AG10803 (cell line): ENCODE measurements at regions not wholly inside any gene's neighbourhood (a gene's known extent, or its start where the extent isn't known, plus 50 kb on each side); places are given as distances from the start of the nearest gene placed in this dataset.
A peak's percentile ranks its signal among the peaks of the same experiment; 100 is the strongest.

Source experiments
- DNase-seq: peaks from one replicate; pipeline ENCODE4 v3.0.0; 2010; ENCODE audit warnings: low read depth
- H3K4me3 ChIP-seq: 2 replicates; pipeline ENCODE4 v1.5.1; 2011; ENCODE audit warnings: mild to moderate bottlenecking, low read length, control low read depth
- TF ChIP-seq, protein P1 (sequence below): conservative IDR thresholded peaks from 2 replicates; pipeline ENCODE4 v1.5.1; 2011; ENCODE audit warnings: mild to moderate bottlenecking, low read length, control low read depth, inconsistent platforms

DNA sequence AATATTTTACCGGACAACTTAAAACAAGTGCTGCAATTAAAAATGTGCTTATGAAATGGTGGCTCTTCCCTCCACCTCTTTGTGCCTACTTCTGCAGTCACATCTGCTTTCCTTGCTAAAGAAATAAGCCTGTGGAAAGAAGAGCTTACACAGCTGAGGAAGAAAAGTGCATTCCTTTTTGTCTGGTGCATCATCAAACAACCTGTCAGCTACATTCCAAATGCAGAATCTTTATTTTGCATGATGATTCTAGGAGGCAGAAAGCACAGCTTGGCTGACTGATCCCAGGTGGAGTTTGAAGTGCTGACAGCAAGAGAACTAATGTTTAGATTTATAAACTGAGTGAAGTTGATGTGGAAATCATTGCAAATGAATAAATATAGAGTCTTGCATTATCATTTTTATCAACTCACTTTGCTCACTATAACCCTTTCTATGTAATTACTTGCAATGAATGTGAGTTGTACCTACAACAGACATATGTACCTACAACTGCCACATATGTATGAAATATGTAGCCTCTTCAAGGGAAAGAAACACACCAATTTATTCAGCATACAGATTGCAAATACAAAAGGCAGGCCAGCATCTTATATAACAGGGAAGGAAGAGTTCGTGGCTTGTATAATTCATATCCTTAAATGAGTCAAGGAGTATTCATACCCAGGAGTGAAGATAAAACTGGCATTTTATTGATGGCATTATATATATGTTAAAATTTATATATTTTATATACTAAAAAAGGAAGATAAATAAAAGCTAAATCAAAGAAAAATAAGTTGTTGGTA, 223.4 kb upstream of the MCHR2 start:
- TF ChIP-seq, protein P1, sequence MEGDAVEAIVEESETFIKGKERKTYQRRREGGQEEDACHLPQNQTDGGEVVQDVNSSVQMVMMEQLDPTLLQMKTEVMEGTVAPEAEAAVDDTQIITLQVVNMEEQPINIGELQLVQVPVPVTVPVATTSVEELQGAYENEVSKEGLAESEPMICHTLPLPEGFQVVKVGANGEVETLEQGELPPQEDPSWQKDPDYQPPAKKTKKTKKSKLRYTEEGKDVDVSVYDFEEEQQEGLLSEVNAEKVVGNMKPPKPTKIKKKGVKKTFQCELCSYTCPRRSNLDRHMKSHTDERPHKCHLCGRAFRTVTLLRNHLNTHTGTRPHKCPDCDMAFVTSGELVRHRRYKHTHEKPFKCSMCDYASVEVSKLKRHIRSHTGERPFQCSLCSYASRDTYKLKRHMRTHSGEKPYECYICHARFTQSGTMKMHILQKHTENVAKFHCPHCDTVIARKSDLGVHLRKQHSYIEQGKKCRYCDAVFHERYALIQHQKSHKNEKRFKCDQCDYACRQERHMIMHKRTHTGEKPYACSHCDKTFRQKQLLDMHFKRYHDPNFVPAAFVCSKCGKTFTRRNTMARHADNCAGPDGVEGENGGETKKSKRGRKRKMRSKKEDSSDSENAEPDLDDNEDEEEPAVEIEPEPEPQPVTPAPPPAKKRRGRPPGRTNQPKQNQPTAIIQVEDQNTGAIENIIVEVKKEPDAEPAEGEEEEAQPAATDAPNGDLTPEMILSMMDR = no peak
- H3K4me3 ChIP-seq = no peak overlapping the region

DNA sequence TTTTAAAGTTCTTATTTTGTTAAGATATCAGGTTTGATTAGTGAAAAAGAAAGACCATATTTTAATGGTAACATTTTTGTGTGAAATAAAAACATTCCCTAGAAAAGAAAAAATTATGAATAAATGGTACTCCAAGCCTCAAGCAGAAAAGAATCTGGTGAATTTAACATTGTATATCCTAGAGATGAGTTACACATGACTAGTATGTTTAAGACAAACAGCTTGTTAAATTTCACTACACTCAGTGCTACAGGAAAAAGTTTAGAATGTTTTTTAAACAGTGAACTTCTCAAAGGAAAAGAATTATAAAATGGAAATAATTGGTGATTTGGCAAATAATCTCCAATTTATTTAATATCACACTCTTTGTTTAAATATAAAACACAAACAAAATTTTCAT, 222.7 kb upstream of the MCHR2 start:
- no peak for DNase-seq
- H3K4me3 ChIP-seq = no peak overlapping the region
- TF ChIP-seq, protein P1 = no peak

More for the DNA sequence above, 223.4 kb upstream of the MCHR2 start:
- DNase-seq = peak; percentile 73

DNA sequence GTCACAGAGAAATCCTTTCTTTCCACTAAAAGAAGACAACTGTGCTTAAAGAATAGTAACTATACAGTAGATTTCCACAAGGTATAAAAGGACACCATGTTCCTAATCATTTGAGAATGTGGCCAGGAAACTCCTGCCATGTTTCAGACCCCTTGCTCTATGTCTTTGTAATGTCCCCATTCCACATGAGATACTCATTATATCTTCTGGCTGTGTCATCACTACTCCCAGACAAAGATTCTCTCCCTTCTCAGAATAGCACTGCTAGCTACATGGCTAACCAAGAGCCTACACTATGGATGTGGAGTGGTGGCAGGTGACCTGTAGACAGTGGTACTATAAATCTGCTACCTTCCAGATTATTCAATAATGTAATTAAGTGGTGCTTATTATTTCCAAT, 218.1 kb upstream of the MCHR2 start:
- DNase-seq = no peak
- TF ChIP-seq, protein P1 = no peak
- H3K4me3 ChIP-seq = no peak overlapping the region

DNA sequence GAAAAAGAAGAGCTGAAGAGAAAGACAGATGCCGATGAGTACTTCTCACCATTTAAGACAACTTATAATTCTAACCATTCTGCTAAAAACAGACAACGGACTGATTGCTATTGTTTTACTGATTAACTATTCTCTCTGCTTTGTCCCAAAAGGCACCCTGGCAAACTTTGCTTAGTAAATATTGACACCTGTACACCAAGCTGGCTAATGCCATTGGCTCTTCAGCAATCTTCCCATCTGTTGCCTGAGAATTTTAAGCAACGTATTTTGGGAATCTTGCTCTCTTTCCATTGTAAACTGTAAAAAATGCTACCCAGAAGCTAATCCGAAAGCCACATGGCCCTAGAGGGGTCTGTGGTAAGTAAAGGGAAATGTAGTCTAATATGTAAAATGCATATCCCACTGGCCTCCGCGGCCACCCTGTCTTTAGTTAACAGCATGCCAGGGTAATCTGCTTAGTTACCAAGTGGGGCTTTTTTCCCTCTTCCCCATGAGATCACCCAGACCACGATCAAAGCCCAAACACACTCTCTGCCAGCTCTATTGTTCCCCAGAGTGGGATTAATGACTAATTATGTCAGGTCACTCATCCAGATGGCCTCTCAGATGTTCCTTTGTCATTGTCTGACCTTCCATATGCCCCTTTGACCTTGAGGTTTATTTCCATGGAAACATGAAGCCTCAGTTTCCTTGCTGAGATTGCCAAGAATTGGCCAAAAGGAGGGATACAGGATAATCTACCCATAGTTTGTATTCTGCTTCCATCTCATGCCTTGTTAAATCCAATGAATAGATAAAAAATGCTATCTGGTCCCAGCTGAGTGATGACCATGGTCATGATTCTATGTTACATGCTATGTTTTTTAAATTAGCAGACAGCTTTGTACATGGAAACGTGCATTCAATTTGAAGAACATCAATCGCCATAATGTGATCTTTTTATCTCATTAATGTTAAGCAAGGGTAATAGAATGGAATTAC, 216.4 kb upstream of the MCHR2 start:
- TF ChIP-seq, protein P1 = no peak
- no peak overlapping the region for H3K4me3 ChIP-seq
- DNase-seq = no peak

DNA sequence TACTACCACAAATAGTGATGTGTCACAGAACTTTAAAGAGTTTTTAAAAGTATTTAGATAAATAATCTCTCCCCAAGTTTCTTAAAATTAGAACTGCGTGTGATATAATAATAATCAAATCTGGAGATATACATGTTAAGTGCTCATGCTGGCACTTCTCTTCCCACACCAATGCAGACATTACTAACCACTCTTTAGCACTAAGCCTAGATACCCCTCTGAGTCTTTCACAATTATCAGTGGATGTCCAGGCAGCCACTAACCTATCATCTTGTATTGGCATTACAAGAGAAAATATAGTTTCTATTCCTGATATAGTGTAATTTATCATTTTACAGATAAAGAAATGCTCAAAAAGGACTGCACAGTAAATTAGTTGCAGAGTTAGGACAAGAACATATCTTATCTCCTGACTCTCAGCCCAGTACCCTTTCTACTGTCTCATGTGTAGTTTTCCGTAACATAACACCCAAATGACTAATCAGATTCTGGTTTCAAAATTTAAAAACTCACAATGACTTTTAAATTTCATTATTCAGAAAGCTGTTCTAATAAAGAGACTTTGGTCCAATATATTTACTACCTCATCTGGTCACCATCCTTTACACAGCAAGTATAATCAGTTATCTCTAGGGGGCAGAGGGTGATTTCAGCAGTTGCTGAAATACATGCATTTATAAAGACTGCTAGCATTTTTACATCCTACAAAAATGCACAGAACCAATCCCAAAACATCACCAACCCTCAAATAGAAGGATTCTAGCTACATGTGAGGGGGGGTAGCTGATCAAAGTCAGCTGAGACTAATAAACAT, 215.5 kb upstream of the MCHR2 start:
- TF ChIP-seq, protein P1 = no peak; the same call in 1 of the 2 replicates
- no peak overlapping the region for H3K4me3 ChIP-seq
- no peak for DNase-seq

DNA sequence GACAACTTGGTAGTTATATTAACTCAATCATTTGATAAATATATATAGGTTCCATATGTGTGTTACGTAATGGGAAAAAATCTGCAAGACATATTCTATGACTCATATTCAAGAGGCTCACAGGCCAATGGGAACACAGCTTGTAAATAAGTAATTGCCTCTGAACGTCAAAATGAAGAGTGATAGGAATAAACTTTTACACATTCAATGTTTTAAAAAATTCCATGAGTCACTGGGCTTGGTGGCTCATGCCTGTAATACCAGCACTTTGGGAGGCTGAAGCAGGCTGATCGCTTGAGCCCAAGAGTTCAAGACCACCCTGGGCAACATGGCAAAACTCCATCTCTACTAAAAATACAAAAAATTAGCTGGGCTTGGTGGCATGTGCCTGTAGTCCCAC, 209.4 kb upstream of the MCHR2 start:
- peak; percentile 98 for DNase-seq
- no peak overlapping the region for H3K4me3 ChIP-seq
- TF ChIP-seq, protein P1 = no peak
